ENCODE measurements at regions not wholly inside any gene's neighbourhood (a gene's known extent, or its start where the extent isn't known, plus 50 kb on each side); places are given as distances from the start of the nearest gene placed in this dataset.

GRCh38 chr10:46236546-46236887, 50.3 kb upstream of the ANTXRL start:
- no TSS peak for BruUV-seq (replicated peaks)
- ChIA-PET RAD21 (ENCODE audit: unreplicated experiment) (no interaction called here), CTCF (no interaction called here), SMC1A (ENCODE audit: uncharacterized antibody, unreplicated experiment) (no interaction called here), POLR2A (no interaction called here)
- H3K4me1 ChIP-seq (ENCODE audit: control insufficient read depth, insufficient read depth, low read length), result no peaks in the 10 kb centered on the region
- intact Hi-C loops (cut with micrococcal nuclease; ENCODE audit: unreplicated experiment) (no loop called here), in situ Hi-C loops (cut with MboI) (no loop called here)
- H3K27me3 ChIP-seq (replicated peaks in 1 of 2; ENCODE audit: control insufficient read depth in 2 of 2, insufficient read depth in 2 of 2, low read length in 1 of 2), result no peaks in the 10 kb centered on the region
- no peak overlapping the region for H3K9ac ChIP-seq (ENCODE audit: control insufficient read depth, insufficient read depth, low read length)
- no peak for DNase-seq (ENCODE audit: low read depth, low spot score)
- H3K4me2 ChIP-seq (ENCODE audit: control insufficient read depth, insufficient read depth), result no peak overlapping the region
- H3K79me2 ChIP-seq (ENCODE audit: control insufficient read depth, insufficient read depth, low read length), result no peaks in the 10 kb centered on the region
- no peak overlapping the region for H3K4me3 ChIP-seq
- H3K9me3 ChIP-seq (replicated peaks; ENCODE audit: control insufficient read depth, insufficient read depth, low read length), result no peaks in the 10 kb centered on the region
- H3K27ac ChIP-seq (ENCODE audit: control insufficient read depth, insufficient read depth), result no peak overlapping the region
- no peaks in the 10 kb centered on the region for H3K36me3 ChIP-seq (ENCODE audit: control insufficient read depth in 2 of 2, insufficient read depth in 2 of 2, low read length in 1 of 2)
- no peak for FAIRE-seq
- 0% methylated on average over 2 of the region's 2 CpGs for WGBS (ENCODE audit: insufficient coverage, insufficient replicate concordance, low lambda C conversion rate, missing lambda C conversion rate)
- TF ChIP-seq ZBTB33 (IDR thresholded peaks at IDR 0.05) (no peak), MLLT1 (IDR thresholded peaks at IDR 0.05) (no peak), RCOR1 (conservative IDR thresholded peaks at IDR 0.05; ENCODE audit: low read depth, low read length) (no peak), ETV6 (conservative IDR thresholded peaks at IDR 0.05 in 1 of 2, IDR thresholded peaks at IDR 0.05 in 1 of 2; ENCODE audit: borderline replicate concordance in 1 of 2, low read depth in 1 of 2) (no peak), RFX5 (IDR thresholded peaks at IDR 0.05; ENCODE audit: low read depth, low read length) (no peak), HDGF (IDR thresholded peaks at IDR 0.05) (no peak), ZSCAN29 (IDR thresholded peaks at IDR 0.05) (no peak), MAX (IDR thresholded peaks at IDR 0.05; ENCODE audit: low read depth, low read length) (no peak), NFIC (IDR thresholded peaks at IDR 0.05; ENCODE audit: low read depth, low read length) (no peak), POLR2AphosphoS2 (IDR thresholded peaks at IDR 0.05; ENCODE audit: low read depth, low read length) (no peak), PAX8 (IDR thresholded peaks at IDR 0.05) (no peak), PBX3 (IDR thresholded peaks at IDR 0.05; ENCODE audit: insufficient replicate concordance, low read depth, low read length) (no peak), CHD1 (IDR thresholded peaks at IDR 0.05; ENCODE audit: low read depth, low read length) (no peak), IRF3 (IDR thresholded peaks at IDR 0.05) (no peak), RUNX3 (IDR thresholded peaks at IDR 0.05; ENCODE audit: low read length) (no peak), SUZ12 (IDR thresholded peaks at IDR 0.05; ENCODE audit: unreplicated experiment) (no peak), NR2C2 (IDR thresholded peaks at IDR 0.05; ENCODE audit: borderline replicate concordance, control insufficient read depth, insufficient read length, low read depth) (no peak), TARDBP (IDR thresholded peaks at IDR 0.05; ENCODE audit: borderline replicate concordance) (no peak), CBX5 (IDR thresholded peaks at IDR 0.05; ENCODE audit: low read depth) (no peak)
- no peak overlapping the region for H2AFZ ChIP-seq (ENCODE audit: control insufficient read depth, low read depth, low read length)
- H4K20me1 ChIP-seq (ENCODE audit: control insufficient read depth, insufficient read depth), result no peaks in the 10 kb centered on the region
- ATAC-seq, result no peak
